Activated naive CD4-positive, alpha-beta T cell treated with anti-CD3 and anti-CD28 coated beads, Interleukin-2, amount 50 U/mL, for 24 hours (primary cell): ENCODE measurements at regions not wholly inside any gene's neighbourhood (a gene's known extent, or its start where the extent isn't known, plus 50 kb on each side); places are given as distances from the start of the nearest gene placed in this dataset.

Source experiments
- H3K27ac Mint-ChIP-seq: one replicate; pipeline ENCODE4 v1.8.0; 2021; ENCODE audit warnings: mild to moderate bottlenecking, mixed read lengths
- H3K27me3 Mint-ChIP-seq: one replicate; pipeline ENCODE4 v1.8.0; 2021; ENCODE audit warnings: mixed read lengths
- H3K36me3 Mint-ChIP-seq: one replicate; pipeline ENCODE4 v1.8.0; 2021; ENCODE audit warnings: mixed read lengths
- H3K4me1 Mint-ChIP-seq: one replicate; pipeline ENCODE4 v1.8.0; 2021; ENCODE audit warnings: mixed read lengths
- H3K4me3 Mint-ChIP-seq: one replicate; pipeline ENCODE4 v1.8.0; 2021; ENCODE audit warnings: mild to moderate bottlenecking, mixed read lengths
- H3K9me3 Mint-ChIP-seq: one replicate; pipeline ENCODE4 v1.8.0; 2021; ENCODE audit warnings: mixed read lengths

GRCh38 chr11:11192541-11192940 is 160.5 kb downstream of the CSNK2A3 start:
- Mint-ChIP-seq H3K27ac (no peak overlapping the region), H3K9me3 (peaks cover 17% of the 10 kb centered on the region), H3K4me3 (no peak overlapping the region), H3K27me3 (peaks cover 6% of the 10 kb centered on the region), H3K4me1 (no peaks in the 10 kb centered on the region), H3K36me3 (peaks cover 5% of the 10 kb centered on the region)

GRCh38 chr11:11189506-11189905 is 163.5 kb downstream of the CSNK2A3 start:
- peaks cover 17% of the 10 kb centered on the region for H3K9me3 Mint-ChIP-seq
- peaks cover 6% of the 10 kb centered on the region for H3K27me3 Mint-ChIP-seq
- H3K27ac Mint-ChIP-seq, result no peak overlapping the region
- H3K4me1 Mint-ChIP-seq, result no peaks in the 10 kb centered on the region
- no peak overlapping the region for H3K4me3 Mint-ChIP-seq
- peaks cover 5% of the 10 kb centered on the region for H3K36me3 Mint-ChIP-seq

DNA sequence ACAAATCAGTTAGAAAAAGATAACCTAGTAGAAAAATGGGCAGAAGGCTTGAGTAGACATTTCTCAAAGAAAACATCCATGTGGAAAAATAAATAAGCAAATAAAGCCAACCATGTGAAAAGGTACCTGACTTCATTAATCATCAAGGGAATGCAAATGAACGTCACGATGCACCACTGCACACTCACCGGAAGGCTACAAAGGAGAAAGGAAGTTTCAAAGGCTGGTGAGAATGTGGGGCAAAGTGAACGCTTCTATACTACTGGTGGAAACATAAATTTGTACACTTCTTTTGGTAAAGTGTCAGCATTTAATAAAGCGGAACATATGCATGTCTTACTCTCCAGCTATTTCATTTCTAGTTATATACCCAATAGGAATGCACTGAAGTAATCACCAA is 166.8 kb downstream of the CSNK2A3 start:
- Mint-ChIP-seq H3K4me3 (no peak overlapping the region), H3K9me3 (peaks cover 13% of the 10 kb centered on the region)

GRCh38 chr11:11182261-11182660 is 170.8 kb downstream of the CSNK2A3 start:
- Mint-ChIP-seq H3K27ac (no peak overlapping the region), H3K4me3 (no peak overlapping the region)

More for the DNA sequence above, 166.8 kb downstream of the CSNK2A3 start:
- H3K27ac Mint-ChIP-seq, result no peak overlapping the region
- H3K27me3 Mint-ChIP-seq, result peaks cover 6% of the 10 kb centered on the region
- H3K36me3 Mint-ChIP-seq, result peaks cover 5% of the 10 kb centered on the region
- no peaks in the 10 kb centered on the region for H3K4me1 Mint-ChIP-seq

DNA sequence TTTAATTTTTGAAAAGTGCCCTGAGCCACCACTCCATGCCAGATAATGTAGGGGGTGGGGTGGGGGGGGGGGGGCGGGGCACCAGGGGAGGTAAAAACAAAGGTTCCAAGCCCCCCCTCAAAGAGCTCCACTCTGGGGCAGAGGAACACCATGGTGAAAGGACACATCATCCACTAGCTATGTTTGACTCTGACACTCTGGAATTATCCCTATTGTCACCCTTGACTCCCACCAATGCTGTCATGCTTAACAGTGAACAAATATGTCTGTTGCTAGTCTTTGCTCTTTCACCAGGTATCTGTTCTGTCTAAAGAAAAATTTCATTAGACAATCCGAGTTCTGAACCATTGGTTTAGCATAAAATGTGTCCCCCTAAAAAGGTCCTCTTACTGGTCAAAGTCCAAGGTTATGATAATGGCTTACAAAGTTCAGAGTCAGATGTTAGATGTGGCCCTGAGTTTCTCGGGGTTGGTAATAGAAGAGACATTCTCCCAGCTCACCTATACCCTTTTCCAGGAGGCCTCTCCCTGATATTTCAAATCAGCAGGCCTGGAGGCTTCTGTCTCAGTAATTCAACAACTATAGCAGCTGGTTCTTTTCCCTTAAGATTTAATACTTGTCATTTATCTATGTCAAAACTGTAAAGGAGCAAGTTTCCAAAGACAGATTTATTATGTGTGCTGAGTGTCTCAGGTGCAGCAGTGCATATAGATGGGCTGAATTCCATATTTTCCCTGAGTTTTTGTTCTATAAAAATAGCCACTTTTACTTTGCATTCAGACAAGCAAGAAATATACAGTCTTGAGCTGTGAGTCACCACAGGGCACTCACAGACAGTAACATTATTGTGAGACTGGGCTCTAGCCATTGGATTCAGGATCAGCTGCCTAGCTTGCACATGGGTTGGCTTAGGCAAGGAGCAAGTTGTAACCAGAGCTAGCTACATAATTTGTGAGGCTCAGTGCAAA is 174.1 kb downstream of the CSNK2A3 start:
- no peaks in the 10 kb centered on the region for H3K9me3 Mint-ChIP-seq
- no peaks in the 10 kb centered on the region for H3K4me1 Mint-ChIP-seq
- no peak overlapping the region for H3K4me3 Mint-ChIP-seq
- no peaks in the 10 kb centered on the region for H3K36me3 Mint-ChIP-seq
- peaks cover 1% of the 10 kb centered on the region for H3K27me3 Mint-ChIP-seq
- H3K27ac Mint-ChIP-seq, result no peak overlapping the region

More at GRCh38 chr11:11182261-11182660, 170.8 kb downstream of the CSNK2A3 start:
- no peaks in the 10 kb centered on the region for H3K4me1 Mint-ChIP-seq
- peaks cover 1% of the 10 kb centered on the region for H3K27me3 Mint-ChIP-seq
- no peaks in the 10 kb centered on the region for H3K9me3 Mint-ChIP-seq
- no peaks in the 10 kb centered on the region for H3K36me3 Mint-ChIP-seq

DNA sequence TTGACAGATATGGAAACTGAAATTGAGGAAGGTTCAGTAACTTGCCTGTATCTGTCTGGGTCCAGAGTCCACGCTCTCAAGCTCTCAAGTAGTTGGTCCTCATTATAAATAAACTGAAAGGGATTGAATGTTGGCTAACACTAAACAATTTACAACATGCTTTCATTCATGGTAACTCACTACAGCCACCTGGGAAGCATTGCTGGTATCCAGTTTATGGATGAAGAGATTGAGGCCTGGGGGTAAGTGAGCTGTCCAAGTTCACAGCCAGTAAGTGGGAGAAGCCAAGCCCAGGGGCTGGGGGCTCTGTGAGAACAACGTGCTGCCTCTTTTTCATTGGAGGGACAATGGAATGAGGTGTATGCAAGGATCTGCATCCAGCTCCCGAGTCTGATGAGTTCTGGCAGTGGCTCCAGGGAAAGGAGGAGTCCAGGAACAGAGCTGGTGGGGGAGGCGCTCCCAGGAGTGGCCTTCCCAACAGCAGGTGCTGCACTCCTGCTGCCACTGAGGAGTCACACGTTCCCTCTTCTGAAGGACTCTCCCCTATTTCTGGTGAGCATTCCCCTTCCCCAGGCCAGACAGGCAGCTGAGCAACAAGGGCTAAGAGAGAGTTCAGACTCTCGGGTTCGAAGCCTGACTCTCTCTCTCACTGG is 175.8 kb downstream of the CSNK2A3 start:
- H3K9me3 Mint-ChIP-seq, result no peaks in the 10 kb centered on the region
- H3K4me1 Mint-ChIP-seq, result peaks cover 2% of the 10 kb centered on the region
- no peak overlapping the region for H3K27ac Mint-ChIP-seq
- H3K27me3 Mint-ChIP-seq, result peaks cover 1% of the 10 kb centered on the region
- no peak overlapping the region for H3K4me3 Mint-ChIP-seq
- no peaks in the 10 kb centered on the region for H3K36me3 Mint-ChIP-seq

DNA sequence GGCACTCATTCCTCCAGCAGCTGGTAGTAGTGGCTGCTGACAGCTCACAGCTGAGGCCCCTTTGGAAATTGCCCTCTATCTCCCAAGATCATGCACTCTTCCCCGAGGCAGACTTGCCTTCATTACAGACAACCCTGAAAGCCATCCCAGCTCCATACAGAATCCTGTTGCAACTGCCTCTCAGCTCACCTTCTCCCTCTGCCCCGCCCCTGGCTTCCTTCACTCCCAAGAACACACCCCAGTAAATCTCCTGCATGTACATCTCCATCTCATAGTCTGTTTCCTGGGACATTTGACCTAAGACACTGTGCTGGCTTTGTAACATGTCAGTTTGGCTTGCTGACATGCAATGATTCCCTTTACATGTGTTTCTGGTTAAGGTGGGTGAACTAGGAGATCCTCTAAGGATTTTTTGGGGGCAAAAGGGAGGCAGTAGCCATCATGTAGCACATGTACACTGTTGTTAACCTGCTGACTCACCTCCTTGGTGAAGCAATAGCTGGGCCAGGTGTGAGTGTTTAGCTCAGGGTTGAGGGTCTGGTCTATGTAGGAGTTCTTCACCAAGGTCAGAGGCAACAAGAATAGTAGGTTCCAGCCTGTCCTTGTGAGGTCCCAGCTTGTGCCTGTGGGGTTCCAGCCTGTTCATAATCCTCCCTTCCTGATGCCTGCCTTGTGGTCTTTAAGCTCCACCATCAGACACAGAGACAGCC is 179.6 kb downstream of the CSNK2A3 start:
- peaks cover 13% of the 10 kb centered on the region for H3K4me1 Mint-ChIP-seq
- H3K9me3 Mint-ChIP-seq, result no peaks in the 10 kb centered on the region
- H3K36me3 Mint-ChIP-seq, result no peaks in the 10 kb centered on the region
- H3K4me3 Mint-ChIP-seq, result no peak overlapping the region
- H3K27ac Mint-ChIP-seq, result peak overlapping the region; percentile 52
- H3K27me3 Mint-ChIP-seq, result no peaks in the 10 kb centered on the region

DNA sequence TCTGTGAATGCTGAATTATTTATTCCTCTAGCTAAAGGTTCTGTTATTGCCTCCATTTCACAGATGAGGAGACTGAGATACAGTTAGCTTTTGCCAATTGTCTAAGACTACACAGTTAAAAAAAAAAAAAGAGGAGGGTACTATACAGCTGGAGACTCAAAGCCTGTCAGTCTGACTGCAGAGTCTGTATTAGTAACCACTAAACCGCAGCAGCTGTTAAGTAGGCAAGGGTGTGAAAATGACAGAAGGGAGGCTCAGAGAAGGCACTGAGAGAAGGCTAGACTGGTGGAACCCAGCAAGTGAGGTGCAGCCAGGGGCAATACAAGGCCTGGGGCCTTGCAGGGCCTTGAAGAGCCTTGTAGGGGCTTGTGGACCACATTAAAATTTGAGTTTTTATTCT is 181.2 kb downstream of the CSNK2A3 start:
- H3K4me3 Mint-ChIP-seq, result no peak overlapping the region

DNA sequence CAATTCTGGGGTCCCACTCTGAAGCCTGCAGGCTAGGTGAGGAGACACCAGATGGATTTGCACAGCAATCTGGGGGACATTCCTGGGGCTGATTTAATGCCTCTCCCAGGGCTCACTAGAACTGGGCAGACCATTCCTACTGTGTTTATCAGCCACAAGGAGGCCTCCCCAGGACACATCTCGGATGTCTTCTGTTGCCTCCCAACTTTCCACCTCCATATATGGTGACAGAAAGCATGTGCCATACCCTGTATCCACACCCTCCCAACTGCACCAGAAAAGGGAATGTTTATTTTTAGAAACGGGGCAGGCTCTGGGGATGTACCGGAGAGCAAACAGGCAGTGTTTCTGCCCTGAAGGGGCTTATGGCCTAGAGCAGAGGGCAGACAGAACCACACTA is 181.8 kb downstream of the CSNK2A3 start:
- no peak overlapping the region for H3K4me3 Mint-ChIP-seq
- no peaks in the 10 kb centered on the region for H3K9me3 Mint-ChIP-seq
- H3K27me3 Mint-ChIP-seq, result no peaks in the 10 kb centered on the region
- H3K27ac Mint-ChIP-seq, result no peak overlapping the region
- no peaks in the 10 kb centered on the region for H3K36me3 Mint-ChIP-seq
- peaks cover 13% of the 10 kb centered on the region for H3K4me1 Mint-ChIP-seq

More for the DNA sequence above, 181.2 kb downstream of the CSNK2A3 start:
- Mint-ChIP-seq H3K27me3 (no peaks in the 10 kb centered on the region), H3K4me1 (peaks cover 13% of the 10 kb centered on the region), H3K27ac (no peak overlapping the region), H3K36me3 (no peaks in the 10 kb centered on the region), H3K9me3 (no peaks in the 10 kb centered on the region)

DNA sequence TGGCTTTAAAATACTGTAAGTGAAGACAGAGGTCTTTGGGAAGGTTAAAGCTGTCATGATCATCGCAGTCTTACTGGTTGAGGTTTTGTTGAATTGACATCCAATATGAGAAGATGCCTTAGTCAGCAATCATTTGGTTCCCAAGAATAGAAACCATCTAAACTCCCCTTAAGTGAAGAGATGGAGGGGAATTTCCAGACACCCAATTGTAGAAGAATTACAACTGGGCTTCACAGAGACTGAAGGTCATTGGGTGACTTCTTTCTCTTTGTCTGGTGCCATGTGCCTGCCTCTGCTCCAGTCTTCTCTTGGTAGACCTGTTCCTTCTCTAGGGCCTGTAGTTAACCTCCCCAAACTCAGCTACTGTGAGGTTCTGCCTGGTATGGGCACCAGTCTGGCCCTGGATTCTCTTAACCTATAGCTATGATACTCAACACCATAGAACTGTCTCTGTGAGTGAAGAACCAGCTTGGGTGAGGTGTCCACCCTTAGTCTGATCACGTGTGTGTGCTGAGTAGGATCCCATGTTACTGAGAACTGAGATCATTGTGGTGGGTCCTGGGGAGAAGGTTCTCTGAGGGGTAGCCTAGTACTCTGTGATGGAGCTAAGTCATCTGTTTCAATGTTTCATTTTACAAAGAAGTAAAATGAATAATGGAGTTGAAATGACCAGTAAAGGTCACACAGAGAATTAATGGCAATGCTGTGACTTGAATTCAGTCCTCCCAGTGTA is 182.5 kb downstream of the CSNK2A3 start:
- no peak overlapping the region for H3K27ac Mint-ChIP-seq
- no peaks in the 10 kb centered on the region for H3K9me3 Mint-ChIP-seq
- H3K27me3 Mint-ChIP-seq, result no peaks in the 10 kb centered on the region
- H3K4me3 Mint-ChIP-seq, result no peak overlapping the region
- H3K36me3 Mint-ChIP-seq, result no peaks in the 10 kb centered on the region
- peaks cover 13% of the 10 kb centered on the region for H3K4me1 Mint-ChIP-seq

DNA sequence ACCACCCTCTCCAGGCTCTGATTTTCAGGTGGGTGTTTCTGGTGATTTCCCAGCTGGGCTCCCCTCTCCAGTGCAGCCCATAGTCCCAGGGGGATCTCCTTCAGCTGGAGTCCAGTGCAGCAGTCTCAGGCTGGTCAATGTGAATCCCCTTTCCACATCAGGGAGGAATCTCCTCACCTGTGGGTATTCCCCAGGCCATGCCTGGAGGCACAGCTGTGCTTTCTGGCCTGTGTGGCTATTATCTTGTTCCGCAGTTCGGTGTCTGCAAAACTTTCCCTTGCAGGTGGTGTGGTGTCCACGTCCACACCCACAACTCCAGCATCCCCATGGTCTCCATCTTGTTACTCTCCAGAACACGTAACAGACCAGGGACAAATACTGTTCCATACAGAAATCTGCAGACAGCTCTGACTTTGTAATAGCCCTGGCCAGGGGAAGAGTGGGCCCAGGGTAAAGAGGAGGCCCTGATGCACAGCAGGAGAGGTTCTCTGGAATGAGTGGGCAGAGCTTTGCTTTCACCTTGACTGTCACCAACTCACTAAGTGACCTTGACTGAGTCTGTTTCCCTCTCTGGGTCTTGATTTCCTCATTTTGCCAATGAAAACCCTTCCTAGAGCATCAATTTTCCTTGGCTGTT is 183.2 kb downstream of the CSNK2A3 start:
- Mint-ChIP-seq H3K27ac (no peak overlapping the region), H3K4me3 (no peak overlapping the region), H3K4me1 (peaks cover 13% of the 10 kb centered on the region), H3K9me3 (no peaks in the 10 kb centered on the region), H3K27me3 (no peaks in the 10 kb centered on the region), H3K36me3 (no peaks in the 10 kb centered on the region)

DNA sequence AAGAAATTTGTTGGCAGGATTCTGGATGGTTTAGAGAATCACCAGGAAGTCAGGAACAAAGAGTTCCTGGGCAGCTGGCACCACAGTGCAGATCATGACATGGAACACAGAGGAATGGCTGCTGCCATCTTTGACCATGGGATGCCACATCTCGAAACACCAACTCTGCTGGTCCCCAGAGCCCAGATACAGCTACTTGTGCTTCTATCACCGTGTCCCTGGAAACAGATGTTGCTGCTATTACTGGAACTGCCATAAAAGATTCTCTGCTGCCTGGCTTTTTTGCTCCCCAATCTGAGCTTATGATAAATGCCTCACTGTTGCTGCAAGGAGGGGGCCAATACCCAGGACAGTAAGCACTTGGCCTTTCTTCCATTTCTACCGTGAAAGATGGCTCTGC is 185.2 kb downstream of the CSNK2A3 start:
- Mint-ChIP-seq H3K4me1 (peaks cover 13% of the 10 kb centered on the region), H3K36me3 (no peaks in the 10 kb centered on the region), H3K9me3 (no peaks in the 10 kb centered on the region), H3K27ac (no peak overlapping the region), H3K4me3 (no peak overlapping the region), H3K27me3 (no peaks in the 10 kb centered on the region)

- Mint-ChIP-seq H3K36me3 (no peaks in the 10 kb centered on the region), H3K27ac (no peak overlapping the region), H3K4me1 (no peaks in the 10 kb centered on the region), H3K4me3 (no peak overlapping the region), H3K27me3 (no peaks in the 10 kb centered on the region), H3K9me3 (no peaks in the 10 kb centered on the region)
These were observed 188.7 kb downstream of the CSNK2A3 start for GRCh38 chr11:11164334-11164690.

DNA sequence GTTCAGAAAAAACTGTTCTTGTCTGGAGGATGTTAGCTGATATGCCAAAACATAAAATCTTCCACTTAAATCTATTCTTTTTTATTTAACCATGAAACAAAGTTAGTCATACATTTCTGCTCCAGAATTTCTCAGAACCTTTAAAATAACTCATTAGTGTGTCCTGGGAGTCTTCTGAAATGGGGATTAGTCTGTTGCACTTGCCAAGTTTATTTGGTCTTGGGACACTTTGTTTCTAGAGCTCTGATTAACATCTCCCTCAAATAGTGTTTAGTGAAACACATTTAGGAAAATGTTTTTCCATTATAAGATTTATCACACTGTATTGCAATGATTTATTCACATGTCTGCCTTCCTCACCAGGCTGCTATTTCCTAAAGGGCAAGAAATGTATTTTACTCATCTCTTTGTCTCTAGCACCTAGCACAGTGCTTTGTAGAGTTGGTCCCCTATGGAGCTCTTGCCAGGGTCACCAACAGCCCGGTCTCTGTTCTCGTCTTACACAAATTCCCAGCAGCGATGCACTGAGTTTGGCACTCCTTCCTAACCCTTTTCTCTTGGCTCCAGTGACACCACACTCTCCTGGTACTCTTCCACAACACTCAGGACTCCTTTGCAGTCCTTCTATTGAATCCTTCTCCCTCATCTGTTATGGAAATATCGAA is 189.2 kb downstream of the CSNK2A3 start:
- Mint-ChIP-seq H3K36me3 (no peaks in the 10 kb centered on the region), H3K27ac (no peak overlapping the region), H3K4me1 (no peaks in the 10 kb centered on the region), H3K9me3 (no peaks in the 10 kb centered on the region), H3K27me3 (no peaks in the 10 kb centered on the region), H3K4me3 (no peak overlapping the region)
